ENCODE measurements at regions not wholly inside any gene's neighbourhood (a gene's known extent, or its start where the extent isn't known, plus 50 kb on each side); places are given as distances from the start of the nearest gene placed in this dataset.

DNA sequence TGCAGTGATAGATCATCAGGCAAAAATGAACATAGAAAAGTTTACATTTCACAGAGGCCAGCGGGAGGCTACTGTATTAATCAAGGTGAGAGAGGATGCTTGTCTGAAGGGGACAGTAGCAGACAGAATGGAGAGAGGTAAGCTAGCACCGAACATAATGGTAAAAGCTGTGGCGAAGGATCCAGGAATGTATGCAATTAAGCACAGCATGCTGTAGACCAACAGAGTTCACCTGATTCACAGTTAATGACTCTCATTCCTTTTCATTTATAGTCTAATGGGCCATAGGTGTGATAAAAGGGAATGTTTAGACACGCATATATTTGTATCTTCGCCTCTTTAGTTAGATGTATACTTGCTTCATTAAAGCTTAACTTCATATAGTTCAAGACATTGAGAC, 150.9 kb upstream of the MBL2 start:
- TF ChIP-seq, protein P1, sequence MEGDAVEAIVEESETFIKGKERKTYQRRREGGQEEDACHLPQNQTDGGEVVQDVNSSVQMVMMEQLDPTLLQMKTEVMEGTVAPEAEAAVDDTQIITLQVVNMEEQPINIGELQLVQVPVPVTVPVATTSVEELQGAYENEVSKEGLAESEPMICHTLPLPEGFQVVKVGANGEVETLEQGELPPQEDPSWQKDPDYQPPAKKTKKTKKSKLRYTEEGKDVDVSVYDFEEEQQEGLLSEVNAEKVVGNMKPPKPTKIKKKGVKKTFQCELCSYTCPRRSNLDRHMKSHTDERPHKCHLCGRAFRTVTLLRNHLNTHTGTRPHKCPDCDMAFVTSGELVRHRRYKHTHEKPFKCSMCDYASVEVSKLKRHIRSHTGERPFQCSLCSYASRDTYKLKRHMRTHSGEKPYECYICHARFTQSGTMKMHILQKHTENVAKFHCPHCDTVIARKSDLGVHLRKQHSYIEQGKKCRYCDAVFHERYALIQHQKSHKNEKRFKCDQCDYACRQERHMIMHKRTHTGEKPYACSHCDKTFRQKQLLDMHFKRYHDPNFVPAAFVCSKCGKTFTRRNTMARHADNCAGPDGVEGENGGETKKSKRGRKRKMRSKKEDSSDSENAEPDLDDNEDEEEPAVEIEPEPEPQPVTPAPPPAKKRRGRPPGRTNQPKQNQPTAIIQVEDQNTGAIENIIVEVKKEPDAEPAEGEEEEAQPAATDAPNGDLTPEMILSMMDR (IDR thresholded peaks at IDR 0.05), result no peak
- no peak for TF ChIP-seq POLR2A (IDR thresholded peaks at IDR 0.05)
